DMS53 treated with DMSO at 0.1 percent for 48 hours (cell line): ENCODE measurements at regions not wholly inside any gene's neighbourhood (a gene's known extent, or its start where the extent isn't known, plus 50 kb on each side); places are given as distances from the start of the nearest gene placed in this dataset.

ENCODE experiments used
- DNase-seq: peaks from one replicate; lab custom pipeline; 2025; ENCODE audit not compliant: unreplicated experiment; lab: John Stamatoyannopoulos, UW

DNA sequence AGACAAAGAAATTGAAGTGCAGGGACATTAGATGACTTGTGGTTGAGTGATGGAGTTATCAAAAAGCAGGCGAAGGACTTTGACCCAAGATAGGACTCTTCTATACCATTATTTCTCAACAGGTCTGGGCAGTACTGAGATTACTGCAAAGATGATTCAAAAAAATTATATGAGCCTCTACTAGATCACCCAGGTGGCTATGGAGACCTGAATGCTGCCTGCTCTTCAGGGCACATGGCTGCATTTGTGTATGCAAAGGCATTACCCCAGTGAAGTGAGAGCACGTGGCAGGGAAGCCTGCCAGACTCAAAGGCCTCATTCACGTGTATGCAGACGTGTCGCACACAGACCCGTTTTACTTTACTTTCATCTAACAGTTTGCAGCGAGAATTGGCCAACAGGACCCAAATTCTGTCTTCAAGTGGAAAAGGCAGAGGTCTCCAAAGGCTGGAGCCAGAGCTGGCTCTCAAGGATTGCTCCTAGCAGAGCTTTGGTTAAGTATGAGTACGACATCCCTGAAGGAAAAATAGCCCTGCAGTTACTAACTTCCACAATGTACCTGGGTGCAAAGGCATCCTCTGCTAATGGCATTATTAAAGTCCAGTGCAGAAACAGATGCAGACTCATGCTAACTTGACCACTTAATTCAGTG, 113.8 kb upstream of the ARMC2 start:
- DNase-seq: no peak

DNA sequence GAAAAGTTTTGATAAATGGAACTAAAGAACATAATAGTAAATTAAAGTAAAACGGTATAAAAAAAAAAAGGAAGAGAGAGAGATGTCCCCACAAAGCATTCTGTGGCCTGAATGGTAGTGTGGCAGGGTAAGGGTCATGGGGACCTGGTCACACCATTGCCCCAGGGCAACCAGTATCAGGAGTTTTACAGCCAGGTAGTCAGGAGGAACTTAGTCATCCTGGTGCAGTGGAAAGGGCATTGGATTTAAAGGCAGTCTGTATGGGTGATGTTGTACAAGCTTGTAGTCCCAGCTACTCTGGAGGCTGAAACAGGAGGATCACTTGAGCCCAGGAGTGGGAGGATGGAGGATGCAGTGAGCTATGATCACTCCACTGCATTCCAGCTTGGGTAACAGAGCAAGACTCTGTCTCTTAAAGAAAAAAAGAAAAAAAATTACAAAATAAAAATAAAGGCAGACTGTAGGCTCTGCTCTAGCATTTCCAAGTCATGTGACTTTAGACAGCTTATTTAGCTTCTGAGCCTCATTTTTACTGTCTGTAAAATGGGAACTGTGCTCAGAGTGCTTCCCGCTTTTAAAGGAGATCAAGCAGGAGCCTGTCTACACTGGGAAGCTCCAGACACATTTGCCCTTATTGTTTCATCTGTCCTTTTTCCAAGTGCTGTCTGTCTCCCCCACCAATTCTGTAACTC, 112.8 kb upstream of the ARMC2 start:
- no peak for DNase-seq

DNA sequence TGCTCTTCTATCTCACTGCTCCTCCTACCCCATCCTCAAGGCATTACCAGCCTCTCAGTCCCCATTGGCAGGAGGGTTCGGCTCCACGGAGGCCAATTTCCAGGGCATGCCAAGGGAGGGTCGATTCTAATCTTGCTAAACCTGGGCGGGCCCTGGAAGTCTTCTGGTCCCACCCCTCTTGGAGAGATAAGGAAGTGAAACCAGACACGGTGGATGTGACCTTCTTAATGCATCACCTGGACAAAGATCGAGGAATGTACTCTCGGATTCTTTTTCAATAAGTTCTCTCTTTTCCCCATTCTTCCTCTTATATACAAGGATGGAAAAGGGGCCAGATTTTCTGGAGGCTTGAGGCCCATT, 112.2 kb upstream of the ARMC2 start:
- DNase-seq: no peak

DNA sequence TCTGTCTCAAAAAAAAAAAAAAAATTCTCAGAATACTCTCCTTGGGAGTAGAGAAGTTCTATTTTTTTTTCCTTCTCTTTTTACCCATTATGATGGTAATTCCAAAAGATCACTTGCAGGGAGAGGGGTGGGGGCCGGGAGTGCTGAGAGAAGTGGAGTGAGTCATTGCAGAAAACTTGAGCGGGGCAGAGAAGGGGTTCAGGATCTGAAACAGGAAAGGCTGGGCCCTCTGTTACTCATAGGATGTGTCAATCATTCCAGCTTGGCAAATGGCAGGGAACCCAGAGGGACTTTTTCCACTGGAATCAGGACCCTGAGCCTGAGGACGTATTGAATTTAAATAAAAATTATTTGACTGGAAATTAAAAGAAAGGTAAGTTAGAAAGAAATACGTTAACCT, 111.4 kb upstream of the ARMC2 start:
- DNase-seq: no peak

DNA sequence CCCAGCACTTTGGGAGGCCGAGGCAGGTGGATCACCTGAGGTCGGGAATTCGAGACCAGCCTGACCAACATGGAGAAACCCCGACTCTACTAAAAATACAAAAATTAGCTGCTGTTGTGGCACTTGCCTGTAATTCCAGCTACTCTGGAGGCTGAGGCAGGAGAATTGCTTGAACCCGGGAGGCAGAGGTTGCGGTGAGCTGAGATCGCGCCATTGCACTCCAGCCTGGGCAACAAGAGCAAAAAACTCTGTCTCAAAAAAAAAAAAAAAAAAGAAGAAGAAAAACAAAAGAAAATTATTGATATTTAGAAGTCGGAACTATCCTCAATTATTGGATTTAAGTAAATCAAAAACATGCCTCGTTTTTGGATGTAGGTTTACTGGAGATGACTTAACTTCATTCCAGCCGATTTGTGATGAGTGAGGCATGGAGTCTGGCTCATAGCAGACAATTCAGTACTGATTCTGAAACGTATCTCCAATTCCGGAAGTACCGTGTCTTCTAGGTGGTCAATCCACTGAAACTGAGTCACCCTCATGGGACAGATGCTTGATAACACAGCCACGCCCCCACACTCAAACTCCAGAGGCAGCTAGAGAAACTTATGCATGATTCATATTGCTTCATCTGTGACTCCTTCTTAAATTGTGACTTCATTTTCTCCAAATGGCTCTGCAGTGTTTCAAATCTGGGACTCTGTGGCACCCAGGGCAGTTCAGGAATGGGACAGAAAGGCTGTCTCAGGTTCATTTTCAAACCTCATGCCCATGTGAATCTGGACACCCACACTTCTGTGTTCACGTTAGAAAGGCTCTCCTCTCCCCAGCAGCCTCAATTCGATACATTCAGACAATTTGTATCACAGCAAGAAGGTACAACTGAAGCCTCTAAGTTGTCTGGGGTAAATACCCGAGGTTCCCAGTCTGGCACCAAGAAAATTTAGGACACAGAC, 110.4 kb upstream of the ARMC2 start:
- no peak for DNase-seq

DNA sequence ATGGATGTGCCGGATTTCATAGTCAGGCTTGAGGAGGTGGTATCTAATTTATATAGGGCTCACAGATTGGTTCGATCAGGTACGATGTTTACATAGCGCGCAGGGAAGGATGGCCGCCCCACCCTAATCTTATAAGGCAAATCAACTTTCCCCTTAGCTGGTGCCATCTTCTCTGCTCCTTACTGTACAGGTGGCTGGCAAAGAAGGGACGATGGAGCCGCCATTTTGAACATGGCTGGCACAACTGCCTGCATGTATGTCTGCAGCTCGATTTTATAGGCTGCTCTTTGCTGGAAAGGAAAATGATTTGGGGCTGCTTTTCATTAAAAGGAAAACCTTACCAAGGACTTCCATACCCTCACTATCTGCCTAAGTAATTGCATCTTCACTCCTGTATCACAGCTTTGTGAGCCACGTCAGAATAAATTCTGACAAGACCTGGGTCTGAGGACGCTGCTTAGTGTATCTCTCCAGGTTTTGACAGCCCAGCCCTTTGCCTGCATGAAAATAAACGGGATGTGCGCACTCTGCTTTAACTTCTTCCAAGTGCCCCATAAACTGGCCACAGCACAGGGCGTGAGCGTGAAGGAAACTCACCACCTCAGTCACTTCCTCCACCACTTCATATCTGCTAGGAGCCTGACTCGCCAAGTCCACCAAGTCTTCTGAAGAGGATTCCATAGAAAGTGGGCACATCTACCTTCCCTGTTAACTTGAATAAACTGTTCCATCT, 109.4 kb upstream of the ARMC2 start:
- no peak for DNase-seq

DNA sequence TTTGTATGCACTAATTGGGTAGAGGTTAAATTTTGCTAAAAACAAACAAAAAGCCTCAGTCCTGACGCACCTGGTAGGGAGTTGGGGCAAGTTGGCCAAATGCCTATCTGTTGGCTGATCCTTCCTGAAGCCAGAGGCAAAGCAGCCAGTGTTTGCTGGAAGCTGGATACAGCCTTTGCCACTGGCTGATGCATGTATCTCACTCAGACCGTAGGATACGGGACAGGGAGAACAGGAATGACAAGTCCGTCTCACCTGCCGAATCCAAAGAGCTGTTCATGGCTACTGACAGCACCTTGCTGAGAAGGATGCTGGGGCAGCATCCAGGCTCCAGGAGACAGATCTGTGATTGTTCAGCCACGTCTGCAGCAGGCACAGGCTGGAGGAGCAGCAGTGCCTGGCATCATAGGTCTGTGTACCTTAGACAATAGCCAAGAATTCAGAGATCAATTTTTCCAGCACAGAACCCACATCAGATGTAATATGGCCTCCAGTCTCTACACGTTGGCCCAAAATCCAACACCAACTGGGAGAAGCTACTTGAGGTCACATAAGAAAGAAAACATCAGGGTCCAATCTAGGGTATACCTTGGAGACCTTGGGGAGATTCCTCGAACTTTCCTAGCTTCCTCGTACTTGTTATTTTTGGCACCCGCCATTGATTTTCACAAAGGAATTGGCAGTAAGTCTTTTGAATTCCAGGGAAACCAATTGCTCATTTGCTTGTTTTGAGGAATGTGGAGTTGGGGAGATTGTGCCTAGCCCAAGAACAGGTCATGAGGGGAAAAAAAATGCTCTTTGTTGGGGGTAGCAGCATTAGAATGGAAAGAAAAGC, 108.5 kb upstream of the ARMC2 start:
- DNase-seq: no peak

DNA sequence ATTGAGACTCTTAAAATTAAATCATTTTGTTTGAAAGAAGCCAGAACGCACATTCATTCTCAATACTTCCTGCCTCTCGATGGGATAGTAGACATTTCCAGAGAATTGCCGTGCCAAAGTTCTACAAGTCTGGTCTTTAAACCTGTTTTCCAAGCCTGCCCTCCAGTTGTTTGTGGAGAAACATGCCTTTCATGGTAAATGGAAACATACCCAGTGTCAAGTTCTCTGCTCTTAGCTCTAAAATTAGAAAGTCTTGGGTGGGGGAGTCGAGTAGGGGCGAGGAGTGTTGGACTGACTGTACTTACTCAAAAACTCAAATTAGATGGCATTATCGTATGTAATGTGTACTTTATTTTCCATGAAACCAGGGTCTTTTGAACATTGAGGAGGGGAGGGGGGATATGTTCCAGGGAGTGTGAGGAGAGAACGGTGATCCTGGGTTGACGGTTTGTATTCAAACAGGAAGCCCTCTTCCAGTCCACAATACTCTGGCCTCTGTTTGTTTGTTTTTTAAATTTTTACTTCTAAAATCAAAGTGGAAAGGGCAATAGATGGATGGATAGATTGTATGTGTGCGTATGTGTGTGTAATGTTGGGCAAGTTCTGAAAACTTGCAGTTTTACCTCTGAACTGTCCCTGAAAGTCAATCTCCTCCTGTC, 106.8 kb upstream of the ARMC2 start:
- DNase-seq: no peak

DNA sequence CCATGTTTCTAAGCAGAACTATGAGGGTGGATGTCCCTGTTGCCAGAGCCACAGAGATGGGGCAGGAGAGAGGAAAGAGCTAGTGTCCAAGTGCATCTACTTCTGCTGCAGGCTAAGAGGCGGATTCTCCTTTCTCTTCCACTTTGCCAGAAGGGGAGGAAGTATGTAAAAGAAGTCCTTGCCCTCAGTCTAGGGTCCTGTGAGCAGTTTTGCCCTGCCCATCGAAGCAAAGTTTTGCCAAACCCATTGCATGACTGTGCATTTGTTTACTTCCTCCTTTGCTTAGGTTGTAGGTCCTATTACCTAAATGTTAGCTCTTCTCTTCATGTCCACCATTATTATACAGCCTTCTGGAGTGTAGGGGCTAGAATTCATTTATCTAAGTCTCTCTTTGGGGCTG, 106.2 kb upstream of the ARMC2 start:
- no peak for DNase-seq

DNA sequence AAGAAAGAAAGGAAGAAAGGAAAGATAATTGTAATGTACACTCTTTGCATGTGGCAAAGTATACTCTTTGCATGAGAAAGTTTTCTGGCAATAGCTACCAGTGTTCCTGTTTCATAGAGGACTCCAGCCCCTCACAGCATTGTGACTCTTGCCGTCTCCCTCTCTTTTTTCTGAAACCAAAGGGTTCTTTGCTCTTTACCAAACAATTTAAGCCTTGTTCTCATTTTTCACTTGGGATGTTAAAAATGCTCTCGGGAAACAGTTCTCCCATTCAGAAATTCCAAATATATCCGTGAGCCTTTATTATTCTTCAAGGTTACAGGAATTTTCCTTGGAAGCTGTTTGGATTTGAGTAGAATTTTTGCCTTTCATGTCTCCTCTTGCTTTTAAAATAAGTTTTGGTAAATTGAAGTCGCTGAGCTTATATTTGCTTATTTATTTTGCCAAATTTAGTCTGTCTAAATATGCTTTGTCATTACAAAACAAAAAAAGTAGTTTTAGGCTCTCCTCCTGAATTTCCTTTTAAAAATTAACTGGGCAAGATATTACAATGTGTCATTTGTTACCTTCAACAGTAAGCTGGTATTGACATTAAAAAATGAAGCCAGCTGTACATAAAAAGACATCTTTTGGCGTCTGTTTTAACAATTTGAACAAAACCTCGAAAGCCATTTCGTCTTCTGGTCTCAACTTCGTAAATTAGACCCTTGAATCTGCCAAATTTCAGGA, 103.8 kb upstream of the ARMC2 start:
- DNase-seq: no peak

DNA sequence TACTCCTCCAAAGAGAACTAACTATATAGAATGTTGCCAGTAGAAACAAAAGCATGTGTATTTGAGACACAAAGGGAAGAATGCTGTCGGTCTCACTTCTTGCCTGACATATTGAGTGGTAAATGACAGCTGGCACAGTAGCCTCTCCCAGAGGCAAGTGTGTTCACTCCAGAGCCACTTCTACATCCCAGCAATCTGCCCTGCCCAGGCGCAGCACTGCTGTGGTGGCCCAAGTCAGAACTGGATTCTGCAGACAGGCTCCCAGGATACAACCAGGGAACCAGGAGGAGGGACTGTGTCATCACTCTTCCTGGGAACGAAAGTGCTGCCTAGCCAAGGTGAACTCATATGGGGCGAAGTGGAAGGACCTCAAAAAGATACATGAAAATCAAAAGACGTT, 103.2 kb upstream of the ARMC2 start:
- no peak for DNase-seq

DNA sequence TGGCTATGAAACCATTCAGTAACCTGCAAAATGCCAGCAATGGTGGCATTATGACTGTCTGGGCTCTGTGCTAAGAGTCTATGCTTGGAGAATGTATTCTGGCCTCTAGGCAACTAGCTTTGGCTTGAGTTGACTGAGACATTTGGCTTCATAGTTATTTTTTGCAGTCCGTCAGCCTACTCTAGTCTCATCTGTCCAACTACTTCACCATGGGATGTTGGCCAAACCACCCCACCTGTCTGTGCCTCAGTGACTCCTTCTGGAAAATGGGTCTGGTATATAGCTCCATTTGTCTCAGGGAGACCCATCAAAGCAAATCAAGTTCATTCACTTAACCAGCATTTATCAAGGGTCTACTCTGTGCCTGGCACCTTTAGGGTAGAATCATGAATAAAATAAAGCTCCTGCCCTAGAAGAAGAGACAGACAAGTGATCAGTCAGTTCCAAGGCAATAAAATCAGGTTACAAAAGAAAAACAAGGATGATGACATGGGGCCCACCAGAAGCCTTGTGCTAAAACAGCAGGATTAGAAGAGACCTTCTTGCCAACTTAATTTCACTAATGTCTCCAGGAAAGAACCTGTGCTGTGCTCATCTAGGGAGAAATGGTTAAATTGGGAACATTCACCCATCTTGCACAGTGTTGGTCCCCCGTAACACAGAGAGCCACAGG, 102.4 kb upstream of the ARMC2 start:
- no peak for DNase-seq

DNA sequence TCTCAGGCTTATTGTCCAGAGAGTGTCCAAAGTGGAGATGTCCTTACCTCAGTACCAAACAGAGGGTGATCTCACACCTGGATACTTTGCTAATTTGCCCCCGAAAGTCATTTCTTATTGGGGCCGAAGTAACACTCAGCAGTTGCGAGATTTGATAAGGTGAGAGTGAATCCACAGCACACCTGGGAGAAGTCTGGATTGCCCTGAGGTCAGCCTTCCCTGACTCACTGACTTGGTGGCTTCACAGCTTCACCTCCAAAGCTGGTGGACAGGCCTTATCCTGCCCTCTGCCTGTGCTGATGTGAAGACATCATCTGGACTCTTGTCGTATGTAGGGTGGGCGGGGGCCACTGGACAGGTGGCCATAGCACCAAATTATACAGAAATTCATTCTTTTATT, 101.9 kb upstream of the ARMC2 start:
- DNase-seq: no peak

DNA sequence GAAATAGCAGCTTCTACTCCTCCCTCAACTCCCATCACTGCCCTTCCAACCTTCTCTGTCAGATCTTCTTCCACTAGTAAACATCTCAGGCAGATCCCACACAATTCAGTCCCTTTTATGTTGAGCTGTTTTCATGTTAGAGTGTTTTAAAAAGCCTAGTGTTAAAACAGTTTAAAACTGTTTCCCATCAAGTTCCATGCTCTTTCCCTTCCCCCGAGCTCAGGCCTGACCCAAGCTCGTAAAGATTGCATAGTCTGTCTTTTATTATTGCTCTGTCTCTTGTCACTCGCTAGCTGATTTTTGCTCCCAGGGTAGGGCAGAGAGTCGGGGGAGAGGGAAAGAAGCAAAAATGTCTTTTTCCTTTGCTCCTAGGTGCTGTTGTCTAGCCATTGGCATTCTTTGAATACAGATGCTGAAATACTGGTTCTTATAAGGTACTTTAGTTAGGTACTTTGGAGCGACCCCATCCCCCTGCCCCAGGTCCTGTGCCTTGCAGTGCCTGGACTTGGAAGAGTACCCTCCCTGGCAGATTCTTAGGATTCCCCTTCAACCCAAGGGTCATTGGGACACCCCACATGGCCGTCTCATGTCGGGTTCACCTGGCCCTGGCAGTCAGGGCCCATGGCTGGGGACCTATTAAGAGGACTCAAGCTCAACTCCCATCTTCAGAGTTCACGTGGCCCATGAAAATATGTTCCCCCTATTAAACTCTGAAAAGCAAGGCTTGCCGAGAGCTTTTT, 101.2 kb upstream of the ARMC2 start:
- DNase-seq: no peak

DNA sequence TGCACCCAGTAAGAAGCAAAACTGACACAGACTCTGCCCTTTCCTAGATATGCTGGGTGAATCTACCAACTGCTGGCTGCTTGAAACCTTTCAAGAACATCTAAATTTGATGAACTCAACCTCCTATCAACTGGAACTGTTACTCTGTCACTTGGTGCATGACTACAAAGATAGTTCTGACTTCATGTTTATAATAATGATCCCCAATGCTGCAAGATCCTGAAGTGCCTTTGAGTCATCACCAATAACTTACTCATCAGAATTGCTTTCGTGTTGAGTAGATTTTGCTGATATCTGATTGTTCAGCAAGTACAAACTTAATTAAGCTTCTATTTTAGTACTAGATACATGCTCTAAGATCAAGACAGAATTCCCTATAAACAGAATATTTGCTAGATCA, 100.2 kb upstream of the ARMC2 start:
- no peak for DNase-seq

DNA sequence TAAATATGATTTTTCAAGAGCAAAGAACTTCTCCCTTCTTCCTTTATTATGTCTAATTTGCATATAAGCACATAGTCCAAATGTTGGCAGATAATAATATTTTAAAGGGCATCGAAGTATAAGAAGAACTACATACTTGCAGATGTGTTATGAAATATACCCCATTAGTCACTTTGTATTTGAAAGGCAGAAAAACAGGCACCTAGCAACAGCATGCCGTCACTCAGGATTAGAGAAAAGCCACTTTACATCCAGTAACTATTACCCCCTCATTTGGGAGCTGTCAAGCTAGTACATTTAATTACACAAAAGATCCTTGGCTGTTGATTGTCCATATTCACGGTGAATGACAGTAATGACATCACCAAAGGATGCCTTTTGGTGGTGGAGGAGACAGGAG, 99.3 kb upstream of the ARMC2 start:
- DNase-seq: no peak

DNA sequence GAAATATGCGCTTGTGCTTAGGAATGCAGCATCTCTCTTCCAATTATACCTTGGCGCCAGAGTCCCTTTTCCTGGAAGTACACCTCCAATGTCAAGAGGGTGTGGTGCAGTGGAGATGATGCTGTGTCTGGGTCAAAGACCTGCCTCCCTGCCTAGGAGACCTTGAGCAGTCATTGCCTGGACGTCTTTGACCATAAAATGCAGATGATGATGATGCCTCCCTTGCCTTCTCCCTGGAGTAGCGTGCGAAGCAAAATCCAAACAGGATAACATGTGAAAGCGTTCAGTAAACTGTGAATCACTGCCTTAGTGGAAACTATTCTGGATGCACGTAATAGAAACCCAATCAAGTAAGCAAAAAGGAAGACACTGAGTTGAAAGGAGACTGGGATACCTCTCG, 97.4 kb upstream of the ARMC2 start:
- no peak for DNase-seq

DNA sequence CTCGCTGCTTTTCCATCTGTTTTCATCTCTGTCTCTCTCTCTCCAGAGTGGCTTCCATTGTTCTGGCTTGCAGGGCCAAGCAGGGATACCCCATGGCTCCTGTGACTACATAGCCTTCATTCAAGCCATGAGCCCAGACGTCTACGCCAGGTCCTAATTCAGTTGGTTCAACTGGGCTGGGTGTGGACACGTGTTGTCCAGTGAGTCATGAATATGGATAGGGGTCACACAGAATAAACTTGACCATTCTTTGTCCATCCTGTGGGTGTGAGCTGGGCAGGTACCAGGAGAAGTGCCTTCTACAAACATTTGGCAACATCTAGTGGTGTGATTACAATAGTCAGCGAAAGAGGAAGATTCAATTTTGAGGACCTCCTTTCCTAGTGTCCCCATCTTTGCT, 96.9 kb upstream of the ARMC2 start:
- no peak for DNase-seq
